ENCODE measurements at regions not wholly inside any gene's neighbourhood (a gene's known extent, or its start where the extent isn't known, plus 50 kb on each side); places are given as distances from the start of the nearest gene placed in this dataset.

GRCh38 chr1:3992103-3992556, 92.1 kb upstream of the C1orf174 start:
- 88 to 93% (median 90%) methylated on average over 2 of the region's 2 CpGs for WGBS, 5 donors
- intact Hi-C loops (cut with DNase I; ENCODE audit: low total_unique reads) = no loop called here
- Histone ChIP-seq H3K27ac (no peak overlapping the region), H3K4me1 (no peaks in the 10 kb centered on the region), H3K27me3 (peaks cover 0 to 57% (median 0%) of the 10 kb centered on the region in 3 donors), H3K9me3 (peaks cover 0 to 8% (median 2%) of the 10 kb centered on the region in 4 donors), H3K4me3 (no peak overlapping the region), H3K36me3 (no peaks in the 10 kb centered on the region)
- TF ChIP-seq EP300 (IDR thresholded peaks at IDR 0.05) (no peak), CTCF (IDR thresholded peaks at IDR 0.05) (no peak), POLR2A (IDR thresholded peaks at IDR 0.05) (no peak), POLR2AphosphoS5 (IDR thresholded peaks at IDR 0.05) (no peak)
- DNase-seq = no peak

GRCh38 chr1:3992746-3993145, 92.7 kb upstream of the C1orf174 start:
- TF ChIP-seq EP300 (IDR thresholded peaks at IDR 0.05) = no peak
- TF ChIP-seq POLR2A (IDR thresholded peaks at IDR 0.05) = no peak
- TF ChIP-seq CTCF (IDR thresholded peaks at IDR 0.05) = no peak
- TF ChIP-seq POLR2AphosphoS5 (IDR thresholded peaks at IDR 0.05) = no peak
- whole genome bisulfite sequencing, 5 donors = 65 to 83% (median 71%) methylated on average over 6 of the region's 6 CpGs
- no peak overlapping the region for H3K27ac ChIP-seq
- peaks cover 0 to 53% (median 0%) of the 10 kb centered on the region in 3 donors for H3K27me3 ChIP-seq
- no peaks in the 10 kb centered on the region for H3K4me1 ChIP-seq
- H3K36me3 ChIP-seq = no peaks in the 10 kb centered on the region
- peaks cover 0 to 8% (median 2%) of the 10 kb centered on the region in 4 donors for H3K9me3 ChIP-seq
- no peak for DNase-seq
- H3K4me3 ChIP-seq = no peak overlapping the region
- intact Hi-C loops (cut with DNase I; ENCODE audit: low total_unique reads) = no loop called here

- WGBS, 5 donors = 54 to 67% (median 59%) methylated on average over 24 to 25 of the region's 25 CpGs
- Histone ChIP-seq H3K27me3 (peaks cover 0 to 54% (median 0%) of the 10 kb centered on the region in 3 donors), H3K4me3 (no peak overlapping the region), H3K36me3 (no peaks in the 10 kb centered on the region), H3K27ac (no peak overlapping the region), H3K4me1 (no peaks in the 10 kb centered on the region), H3K9me3 (peaks cover 0 to 8% (median 2%) of the 10 kb centered on the region in 4 donors)
- no peak for DNase-seq
- TF ChIP-seq CTCF (IDR thresholded peaks at IDR 0.05) = no peak
- TF ChIP-seq POLR2AphosphoS5 (IDR thresholded peaks at IDR 0.05) = no peak
- no peak for TF ChIP-seq POLR2A (IDR thresholded peaks at IDR 0.05)
- no peak for TF ChIP-seq EP300 (IDR thresholded peaks at IDR 0.05)
- intact Hi-C loops (cut with DNase I; ENCODE audit: low total_unique reads) = no loop called here
Observed at GRCh38 chr1:3993619-3994375, 93.7 kb upstream of the C1orf174 start.

GRCh38 chr1:3995141-3995780, 95.2 kb upstream of the C1orf174 start:
- intact Hi-C loops (cut with DNase I; ENCODE audit: low total_unique reads) = no loop called here

More at GRCh38 chr1:3995141-3995780, 95.2 kb upstream of the C1orf174 start:
- no peak for DNase-seq
- Histone ChIP-seq H3K27ac (no peak overlapping the region), H3K4me3 (no peak overlapping the region), H3K36me3 (no peaks in the 10 kb centered on the region), H3K4me1 (no peaks in the 10 kb centered on the region), H3K9me3 (peaks cover 0 to 8% (median 2%) of the 10 kb centered on the region in 4 donors), H3K27me3 (peaks cover 0 to 67% (median 5%) of the 10 kb centered on the region in 3 donors)
- TF ChIP-seq POLR2AphosphoS5 (IDR thresholded peaks at IDR 0.05) = no peak
- no peak for TF ChIP-seq EP300 (IDR thresholded peaks at IDR 0.05)
- TF ChIP-seq CTCF (IDR thresholded peaks at IDR 0.05) = no peak
- TF ChIP-seq POLR2A (IDR thresholded peaks at IDR 0.05) = no peak
- WGBS, 5 donors = 74 to 80% (median 79%) methylated on average over 9 to 14 of the region's 14 CpGs
